CD14-positive monocyte (primary cell): ENCODE measurements at regions not wholly inside any gene's neighbourhood (a gene's known extent, or its start where the extent isn't known, plus 50 kb on each side); places are given as distances from the start of the nearest gene placed in this dataset.
"Not testable (repeated sequence)": the region's sequence is repeated elsewhere in the genome, so short reads cannot be mapped to it uniquely, and the experiment has no call there.

Source experiments
- DNase-seq, 3 donors: peaks; one replicate each; pipeline ENCODE4 v3.0.0-alpha.2; 2011 to 2022
- H2AFZ ChIP-seq: 2 replicates; pipeline ENCODE4 v1.6.0; 2012; ENCODE audit warnings: mild to moderate bottlenecking, low read depth, low read length, inconsistent platforms; ENCODE audit not compliant: insufficient read depth, poor library complexity, severe bottlenecking
- H3K27ac ChIP-seq, 2 donors: 1 replicate in 1 of 2; 2 replicates in 1 of 2; pipeline ENCODE4 v1.5.1; 2012 to 2013; ENCODE audit warnings: low read length in 2 of 2, control low read depth in 1 of 2, inconsistent platforms in 1 of 2, low read depth in 1 of 2, mild to moderate bottlenecking in 1 of 2
- H3K27me3 ChIP-seq, 2 donors: one replicate each; pipeline versions ENCODE4 v1.6.0 to v1.6.1; 2011 to 2013; ENCODE audit warnings: low read length in 2 of 2; ENCODE audit not compliant: control insufficient read depth in 2 of 2, insufficient read depth in 2 of 2
- H3K36me3 ChIP-seq, 2 donors: replicated peaks in 1 of 2; 1 replicate in 1 of 2; 2 replicates in 1 of 2; pipeline versions ENCODE4 v1.5.1 to v1.6.1; 2012 to 2013; ENCODE audit warnings: low read length in 2 of 2, control low read depth in 1 of 2, inconsistent platforms in 1 of 2, mild to moderate bottlenecking in 1 of 2; ENCODE audit not compliant: insufficient read depth in 2 of 2, control insufficient read depth in 1 of 2
- H3K4me1 ChIP-seq, 2 donors: 1 replicate in 1 of 2; 2 replicates in 1 of 2; pipeline versions ENCODE4 v1.5.1 to v1.6.1; 2012 to 2013; ENCODE audit warnings: low read length in 2 of 2, control low read depth in 1 of 2, inconsistent platforms in 1 of 2, mild to moderate bottlenecking in 1 of 2, moderate library complexity in 1 of 2; ENCODE audit not compliant: insufficient read depth in 2 of 2, control insufficient read depth in 1 of 2
- H3K4me2 ChIP-seq: replicated peaks from 2 replicates; pipeline ENCODE3; 2012; ENCODE audit warnings: low read length, moderate library complexity, mild to moderate bottlenecking; ENCODE audit not compliant: poor library complexity, severe bottlenecking; ENCODE audit errors: extremely low read depth
- H3K4me3 ChIP-seq, 3 experiments: fragments of 200-600 bp in 1 of 3; sonication (generic) in 1 of 3; replicated peaks in 1 of 3; 1 replicate in 2 of 3; 2 replicates in 1 of 3; pipeline ENCODE4 v1.5.1; 2011 to 2013; ENCODE audit warnings: low read length in 3 of 3, mild to moderate bottlenecking in 3 of 3, control low read depth in 2 of 3, low read depth in 2 of 3, inconsistent platforms in 1 of 3, moderate library complexity in 1 of 3
- H3K79me2 ChIP-seq: 2 replicates; pipeline ENCODE4 v1.6.0; 2012; ENCODE audit warnings: mild to moderate bottlenecking, control low read depth, inconsistent platforms, low read length, moderate library complexity; ENCODE audit not compliant: insufficient read depth
- H3K9ac ChIP-seq: 2 replicates; pipeline ENCODE4 v1.6.0; 2017; ENCODE audit warnings: low read length, mild to moderate bottlenecking; ENCODE audit not compliant: insufficient read depth, poor library complexity, severe bottlenecking
- H3K9me3 ChIP-seq, 2 donors: replicated peaks in 1 of 2; 1 replicate in 1 of 2; 2 replicates in 1 of 2; pipeline versions ENCODE4 v1.5.1 to v1.6.1; 2012 to 2013; ENCODE audit warnings: low read length in 2 of 2, control low read depth in 1 of 2; ENCODE audit not compliant: control insufficient read depth in 1 of 2, insufficient read depth in 1 of 2
- H4K20me1 ChIP-seq: 2 replicates; pipeline ENCODE4 v1.6.0; 2012; ENCODE audit warnings: mild to moderate bottlenecking, low read length, control low read depth, moderate library complexity; ENCODE audit not compliant: insufficient read depth
- H3K27ac Mint-ChIP-seq, 7 donors: one replicate each; pipeline ENCODE4 v1.8.0; 2020; ENCODE audit warnings: mild to moderate bottlenecking in 7 of 7, mixed read lengths in 7 of 7, moderate library complexity in 6 of 7, inconsistent platforms in 2 of 7
- H3K27me3 Mint-ChIP-seq, 3 donors: one replicate each; pipeline ENCODE4 v1.8.0; 2021 to 2022; ENCODE audit warnings: low read depth in 3 of 3, mild to moderate bottlenecking in 3 of 3, mixed read lengths in 3 of 3, moderate library complexity in 3 of 3, inconsistent platforms in 1 of 3
- H3K36me3 Mint-ChIP-seq, 2 donors: one replicate each; pipeline ENCODE4 v1.8.0; 2020; ENCODE audit warnings: mixed read lengths in 2 of 2, inconsistent platforms in 1 of 2, mild to moderate bottlenecking in 1 of 2
- H3K4me1 Mint-ChIP-seq: one replicate; pipeline ENCODE4 v1.8.0; 2020; ENCODE audit warnings: mild to moderate bottlenecking, mixed read lengths
- H3K4me3 Mint-ChIP-seq, 2 donors: one replicate each; pipeline ENCODE4 v1.8.0; 2020; ENCODE audit warnings: mild to moderate bottlenecking in 2 of 2, mixed read lengths in 2 of 2, moderate library complexity in 1 of 2
- H3K9me3 Mint-ChIP-seq, 7 donors: one replicate each; pipeline ENCODE4 v1.8.0; 2020 to 2022; ENCODE audit warnings: mixed read lengths in 7 of 7, mild to moderate bottlenecking in 6 of 7, moderate library complexity in 6 of 7, inconsistent platforms in 2 of 7
- CTCF ChIP-seq: fragments of 200-600 bp; IDR thresholded peaks from one replicate; pipeline ENCODE4 v1.8.0; 2022; ENCODE audit warnings: antibody characterized with exemption, mild to moderate bottlenecking
- WGBS: methylation state at CpG from one replicate; pipeline ENCODE4 v1.1.5; 2013; ENCODE audit warnings: missing lambda C conversion rate; ENCODE audit not compliant: insufficient coverage; 5-methylcytosine and 5-hydroxymethylcytosine counted together
- intact Hi-C, 2 donors: fragments of 100-400 bp; cut with micrococcal nuclease; formaldehyde crosslinking; loops; one replicate each; pipeline versions ENCODE4 v1.15.0 to v1.15.1; 2023

DNA sequence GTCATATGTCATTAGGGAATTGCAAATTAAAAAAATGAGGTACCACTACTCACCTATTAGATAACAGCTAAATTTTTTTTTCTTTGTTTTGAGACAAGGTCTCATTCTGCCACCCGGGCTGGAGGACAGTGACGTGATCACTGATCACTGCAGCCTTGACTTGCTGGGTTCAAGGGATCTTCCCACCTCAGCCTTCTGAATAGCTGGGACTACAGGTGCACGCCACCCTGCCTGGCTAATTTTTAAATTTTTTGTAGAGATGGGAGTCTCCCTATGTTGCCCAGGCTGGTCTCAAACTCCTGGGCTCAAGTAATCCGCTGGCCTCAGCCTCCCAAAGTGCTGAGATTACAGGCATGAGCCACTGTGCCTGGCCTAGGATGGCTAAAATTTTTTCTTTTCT lies 57.1 kb upstream of the NCOA3 start:
- no peak overlapping the region for H3K27ac Mint-ChIP-seq

GRCh38 chr20:47445291-47445690 lies 56.4 kb upstream of the NCOA3 start:
- H2AFZ ChIP-seq, result no peak overlapping the region
- TF ChIP-seq CTCF, result no peak
- no peaks in the 10 kb centered on the region for H4K20me1 ChIP-seq
- H3K4me3 Mint-ChIP-seq, result no peak overlapping the region
- no peak overlapping the region for H3K4me3 ChIP-seq
- H3K27me3 Mint-ChIP-seq, result peaks cover 0 to 5% (median 4%) of the 10 kb centered on the region in 3 donors
- H3K9ac ChIP-seq, result no peak overlapping the region
- no peaks in the 10 kb centered on the region for H3K9me3 ChIP-seq
- peaks cover under 1% of the 10 kb centered on the region in 2 donors for H3K4me1 ChIP-seq
- intact Hi-C loops, result no loop called here
- DNase-seq, result no peak
- H3K36me3 ChIP-seq, result no peaks in the 10 kb centered on the region
- no peak overlapping the region for H3K27ac Mint-ChIP-seq
- H3K4me1 Mint-ChIP-seq, result peaks cover 1% of the 10 kb centered on the region
- no peaks in the 10 kb centered on the region for H3K79me2 ChIP-seq
- H3K4me2 ChIP-seq, result no peak overlapping the region
- WGBS, result 78% methylated on average over 1 of the region's 8 CpGs
- H3K36me3 Mint-ChIP-seq, result no peaks in the 10 kb centered on the region
- H3K27ac ChIP-seq, result no peak overlapping the region
- H3K9me3 Mint-ChIP-seq, result peaks cover 0 to 2% (median 0%) of the 10 kb centered on the region in 7 donors
- no peaks in the 10 kb centered on the region for H3K27me3 ChIP-seq

More for the DNA sequence above, 57.1 kb upstream of the NCOA3 start:
- H3K4me1 Mint-ChIP-seq, result peaks cover 8% of the 10 kb centered on the region
- Histone ChIP-seq H3K4me1 (peaks cover 7 to 8% of the 10 kb centered on the region in 2 donors), H3K4me2 (no peak overlapping the region), H2AFZ (no peak overlapping the region), H3K9ac (no peak overlapping the region), H3K36me3 (no peaks in the 10 kb centered on the region), H4K20me1 (no peaks in the 10 kb centered on the region), H3K9me3 (no peaks in the 10 kb centered on the region), H3K79me2 (no peaks in the 10 kb centered on the region), H3K4me3 (no peak overlapping the region), H3K27ac (no peak overlapping the region), H3K27me3 (no peaks in the 10 kb centered on the region)
- 100% methylated on average over 3 of the region's 4 CpGs for WGBS
- no peak for DNase-seq
- H3K9me3 Mint-ChIP-seq, result peaks cover 0 to 2% (median 0%) of the 10 kb centered on the region in 7 donors
- no peak overlapping the region for H3K4me3 Mint-ChIP-seq
- H3K36me3 Mint-ChIP-seq, result no peaks in the 10 kb centered on the region
- peaks cover 0 to 5% (median 3%) of the 10 kb centered on the region in 3 donors for H3K27me3 Mint-ChIP-seq
- intact Hi-C loops, result no loop called here
- no peak for TF ChIP-seq CTCF

GRCh38 chr20:47447350-47448296 lies 54.1 kb upstream of the NCOA3 start:
- H3K4me3 Mint-ChIP-seq, H3K4me3 ChIP-seq, H2AFZ ChIP-seq, H3K27me3 ChIP-seq, H3K36me3 ChIP-seq, DNase-seq, H3K79me2 ChIP-seq, H3K27ac ChIP-seq, H3K36me3 Mint-ChIP-seq, H3K27ac Mint-ChIP-seq, H3K9me3 ChIP-seq, H3K9ac ChIP-seq, H4K20me1 ChIP-seq, H3K27me3 Mint-ChIP-seq, H3K9me3 Mint-ChIP-seq, H3K4me1 Mint-ChIP-seq, intact Hi-C loops, H3K4me1 ChIP-seq, H3K4me2 ChIP-seq: not testable (repeated sequence)
- WGBS, result 97% methylated on average over 3 of the region's 15 CpGs
